Activated CD4-positive, alpha-beta memory T cell treated with anti-CD3 and anti-CD28 coated beads for 36 hours (primary cell): ENCODE measurements at regions not wholly inside any gene's neighbourhood (a gene's known extent, or its start where the extent isn't known, plus 50 kb on each side); places are given as distances from the start of the nearest gene placed in this dataset.

Experiments used
- CTCF ChIA-PET: fragments of 350-600 bp; sonication (Branson Sonifier 250); formaldehyde crosslinking; loops from one replicate; lab custom pipeline; 2021; ENCODE audit warnings: antibody characterized with exemption, inconsistent platforms; lab: Charles Lee
- POLR2A ChIA-PET: fragments of 350-600 bp; sonication (Branson Sonifier 250); formaldehyde crosslinking; loops from one replicate; lab custom pipeline; 2021; ENCODE audit warnings: antibody characterized with exemption; lab: Charles Lee
- DNase-seq: peaks from one replicate; pipeline ENCODE4 v3.0.0-alpha.2; 2020
- H3K27ac Mint-ChIP-seq: one replicate; pipeline ENCODE4 v1.8.0; 2021; ENCODE audit warnings: mixed read lengths
- H3K27me3 Mint-ChIP-seq: one replicate; pipeline ENCODE4 v1.8.0; 2021; ENCODE audit warnings: mixed read lengths
- H3K36me3 Mint-ChIP-seq: one replicate; pipeline ENCODE4 v1.8.0; 2021; ENCODE audit warnings: mixed read lengths
- H3K4me1 Mint-ChIP-seq: one replicate; pipeline ENCODE4 v1.8.0; 2021; ENCODE audit warnings: low read depth, mixed read lengths
- H3K4me3 Mint-ChIP-seq: one replicate; pipeline ENCODE4 v1.8.0; 2021; ENCODE audit warnings: mild to moderate bottlenecking, mixed read lengths
- H3K9me3 Mint-ChIP-seq: one replicate; pipeline ENCODE4 v1.8.0; 2021; ENCODE audit warnings: mixed read lengths
- intact Hi-C: fragments of 100-400 bp; cut with micrococcal nuclease; formaldehyde crosslinking; loops from one replicate; pipeline ENCODE4 v1.15.1; 2023

- H3K27ac Mint-ChIP-seq, result no peak overlapping the region
- no peaks in the 10 kb centered on the region for H3K4me1 Mint-ChIP-seq
- H3K9me3 Mint-ChIP-seq, result no peaks in the 10 kb centered on the region
- intact Hi-C loops, result no loop called here
- H3K27me3 Mint-ChIP-seq, result peaks cover 2% of the 10 kb centered on the region
- no peak overlapping the region for H3K4me3 Mint-ChIP-seq
- no peaks in the 10 kb centered on the region for H3K36me3 Mint-ChIP-seq
- POLR2A ChIA-PET, result no interaction called here
- CTCF ChIA-PET, result no interaction called here
- DNase-seq, result no peak
These were observed 342.8 kb upstream of the MTNR1B start for GRCh38 chr11:92626624-92627023.

GRCh38 chr11:92627615-92628256, 341.7 kb upstream of the MTNR1B start:
- intact Hi-C loops, result no loop called here
- Mint-ChIP-seq H3K27ac (no peak overlapping the region), H3K27me3 (peaks cover 2% of the 10 kb centered on the region), H3K4me1 (no peaks in the 10 kb centered on the region), H3K9me3 (no peaks in the 10 kb centered on the region), H3K4me3 (no peak overlapping the region), H3K36me3 (no peaks in the 10 kb centered on the region)
- peak; percentile 16 for DNase-seq
- POLR2A ChIA-PET, result no interaction called here
- CTCF ChIA-PET, result no interaction called here

GRCh38 chr11:92628401-92629292, 340.8 kb upstream of the MTNR1B start:
- Mint-ChIP-seq H3K36me3 (no peaks in the 10 kb centered on the region), H3K9me3 (no peaks in the 10 kb centered on the region), H3K4me3 (no peak overlapping the region), H3K27ac (no peak overlapping the region), H3K27me3 (peaks cover 2% of the 10 kb centered on the region), H3K4me1 (no peaks in the 10 kb centered on the region)
- intact Hi-C loops, result no loop called here
- POLR2A ChIA-PET, result no interaction called here
- CTCF ChIA-PET, result no interaction called here
- DNase-seq, result no peak

- intact Hi-C loops, result no loop called here
- Mint-ChIP-seq H3K36me3 (no peaks in the 10 kb centered on the region), H3K27ac (no peak overlapping the region), H3K9me3 (no peaks in the 10 kb centered on the region), H3K4me1 (no peaks in the 10 kb centered on the region), H3K27me3 (peaks cover 2% of the 10 kb centered on the region), H3K4me3 (no peak overlapping the region)
- ChIA-PET POLR2A (no interaction called here), CTCF (no interaction called here)
- no peak for DNase-seq
These were observed 337.0 kb upstream of the MTNR1B start for GRCh38 chr11:92632495-92632894.

GRCh38 chr11:92633820-92634219, 335.6 kb upstream of the MTNR1B start:
- intact Hi-C loops, result no loop called here
- Mint-ChIP-seq H3K36me3 (no peaks in the 10 kb centered on the region), H3K27me3 (peaks cover 2% of the 10 kb centered on the region), H3K4me1 (no peaks in the 10 kb centered on the region), H3K27ac (no peak overlapping the region), H3K4me3 (no peak overlapping the region), H3K9me3 (no peaks in the 10 kb centered on the region)
- no peak for DNase-seq
- CTCF ChIA-PET, result no interaction called here
- POLR2A ChIA-PET, result no interaction called here

GRCh38 chr11:92636543-92637188, 332.8 kb upstream of the MTNR1B start:
- POLR2A ChIA-PET, result no interaction called here
- H3K9me3 Mint-ChIP-seq, result no peaks in the 10 kb centered on the region
- intact Hi-C loops, result no loop called here
- H3K4me3 Mint-ChIP-seq, result no peak overlapping the region
- H3K4me1 Mint-ChIP-seq, result no peaks in the 10 kb centered on the region
- CTCF ChIA-PET, result no interaction called here
- DNase-seq, result no peak
- no peaks in the 10 kb centered on the region for H3K36me3 Mint-ChIP-seq
- H3K27ac Mint-ChIP-seq, result no peak overlapping the region
- H3K27me3 Mint-ChIP-seq, result peaks cover 2% of the 10 kb centered on the region

GRCh38 chr11:92638678-92639077, 330.8 kb upstream of the MTNR1B start:
- intact Hi-C loops, result no loop called here
- Mint-ChIP-seq H3K36me3 (no peaks in the 10 kb centered on the region), H3K4me1 (no peaks in the 10 kb centered on the region), H3K27ac (no peak overlapping the region), H3K9me3 (no peaks in the 10 kb centered on the region), H3K4me3 (no peak overlapping the region), H3K27me3 (peaks cover 2% of the 10 kb centered on the region)
- ChIA-PET POLR2A (no interaction called here), CTCF (no interaction called here)
- DNase-seq, result no peak

GRCh38 chr11:92642177-92642931, 327.1 kb upstream of the MTNR1B start:
- H3K36me3 Mint-ChIP-seq, result no peaks in the 10 kb centered on the region
- no peak overlapping the region for H3K4me3 Mint-ChIP-seq
- H3K27ac Mint-ChIP-seq, result no peak overlapping the region
- DNase-seq, result no peak
- ChIA-PET CTCF (no interaction called here), POLR2A (no interaction called here)
- intact Hi-C loops, result no loop called here
- no peaks in the 10 kb centered on the region for H3K4me1 Mint-ChIP-seq
- H3K27me3 Mint-ChIP-seq, result peaks cover 2% of the 10 kb centered on the region
- H3K9me3 Mint-ChIP-seq, result no peaks in the 10 kb centered on the region

- intact Hi-C loops, result no loop called here
- CTCF ChIA-PET, result no interaction called here
- peaks cover 2% of the 10 kb centered on the region for H3K27me3 Mint-ChIP-seq
These were observed 325.6 kb upstream of the MTNR1B start for GRCh38 chr11:92643827-92644226.

GRCh38 chr11:92644595-92645445, 324.6 kb upstream of the MTNR1B start:
- intact Hi-C loops, result no loop called here
- CTCF ChIA-PET, result no interaction called here
- H3K9me3 Mint-ChIP-seq, result no peaks in the 10 kb centered on the region
- H3K36me3 Mint-ChIP-seq, result no peaks in the 10 kb centered on the region
- H3K27me3 Mint-ChIP-seq, result peaks cover 2% of the 10 kb centered on the region
- no peaks in the 10 kb centered on the region for H3K4me1 Mint-ChIP-seq
- H3K4me3 Mint-ChIP-seq, result no peak overlapping the region
- POLR2A ChIA-PET, result no interaction called here
- no peak overlapping the region for H3K27ac Mint-ChIP-seq
- no peak for DNase-seq

More at GRCh38 chr11:92643827-92644226, 325.6 kb upstream of the MTNR1B start:
- Mint-ChIP-seq H3K4me1 (no peaks in the 10 kb centered on the region), H3K9me3 (no peaks in the 10 kb centered on the region), H3K36me3 (no peaks in the 10 kb centered on the region), H3K4me3 (no peak overlapping the region), H3K27ac (no peak overlapping the region)
- no peak for DNase-seq
- POLR2A ChIA-PET, result no interaction called here

GRCh38 chr11:92651159-92651558, 318.3 kb upstream of the MTNR1B start:
- Mint-ChIP-seq H3K4me3 (no peak overlapping the region), H3K36me3 (no peaks in the 10 kb centered on the region), H3K4me1 (no peaks in the 10 kb centered on the region), H3K27me3 (no peaks in the 10 kb centered on the region), H3K27ac (no peak overlapping the region), H3K9me3 (no peaks in the 10 kb centered on the region)
- intact Hi-C loops, result no loop called here
- CTCF ChIA-PET, result no interaction called here
- POLR2A ChIA-PET, result no interaction called here
- no peak for DNase-seq
